Omental fat pad (tissue), 3 donors: ENCODE measurements at regions not wholly inside any gene's neighbourhood (a gene's known extent, or its start where the extent isn't known, plus 50 kb on each side); places are given as distances from the start of the nearest gene placed in this dataset.
"Not testable (repeated sequence)": the region's sequence is repeated elsewhere in the genome, so short reads cannot be mapped to it uniquely, and the experiment has no call there.

Experiments
- ATAC-seq: fragments of 150-250 bp; one replicate; pipeline ENCODE4 v1.9.1; 2016; ENCODE audit warnings: mild to moderate bottlenecking, moderate library complexity; ENCODE audit not compliant: low FRiP score
- DNase-seq: peaks from one replicate; pipeline ENCODE4 v3.0.0-alpha.2; 2019; ENCODE audit warnings: low spot score
- CTCF ChIP-seq, 3 donors: fragments of 450-650 bp; IDR thresholded peaks; one replicate each; pipeline ENCODE4 v1.5.1; 2016 to 2017; ENCODE audit warnings: antibody characterized with exemption in 3 of 3, mild to moderate bottlenecking in 3 of 3, moderate library complexity in 2 of 3

- DNase-seq: no peak
- TF ChIP-seq CTCF (IDR thresholded peaks at IDR 0.05): no peak
Measured at GRCh38 chr21:27532076-27532475, 565.2 kb upstream of the ADAMTS5 start.

GRCh38 chr21:27528697-27529096 lies 561.8 kb upstream of the ADAMTS5 start:
- ATAC-seq: no peak

More at GRCh38 chr21:27532076-27532475, 565.2 kb upstream of the ADAMTS5 start:
- ATAC-seq: no peak

GRCh38 chr21:27526451-27526850 lies 559.6 kb upstream of the ADAMTS5 start:
- no peak for TF ChIP-seq CTCF (IDR thresholded peaks at IDR 0.05)
- ATAC-seq (no peak), DNase-seq (no peak)

More at GRCh38 chr21:27528697-27529096, 561.8 kb upstream of the ADAMTS5 start:
- no peak for TF ChIP-seq CTCF (IDR thresholded peaks at IDR 0.05)
- DNase-seq: no peak

GRCh38 chr21:27525780-27526179 lies 558.9 kb upstream of the ADAMTS5 start:
- no peak for TF ChIP-seq CTCF (IDR thresholded peaks at IDR 0.05)

GRCh38 chr21:27519361-27519760 lies 552.5 kb upstream of the ADAMTS5 start:
- no peak for TF ChIP-seq CTCF (IDR thresholded peaks at IDR 0.05)
- no peak for ATAC-seq
- no peak for DNase-seq

More at GRCh38 chr21:27525780-27526179, 558.9 kb upstream of the ADAMTS5 start:
- DNase-seq (no peak), ATAC-seq (no peak)

- DNase-seq, ATAC-seq: not testable (repeated sequence)
Measured at GRCh38 chr21:27517177-27517576, 550.3 kb upstream of the ADAMTS5 start.

GRCh38 chr21:27515676-27516075 lies 548.8 kb upstream of the ADAMTS5 start:
- ATAC-seq (no peak), DNase-seq (no peak)
- no peak for TF ChIP-seq CTCF (IDR thresholded peaks at IDR 0.05)

- DNase-seq: no peak
- no peak for ATAC-seq
- no peak for TF ChIP-seq CTCF (IDR thresholded peaks at IDR 0.05)
Measured at GRCh38 chr21:27513825-27514224, 546.9 kb upstream of the ADAMTS5 start.
